ENCODE measurements at regions not wholly inside any gene's neighbourhood (a gene's known extent, or its start where the extent isn't known, plus 50 kb on each side); places are given as distances from the start of the nearest gene placed in this dataset.
A peak's percentile ranks its signal among the peaks of the same experiment; 100 is the strongest.
"Not testable (repeated sequence)": the region's sequence is repeated elsewhere in the genome, so short reads cannot be mapped to it uniquely, and the experiment has no call there.

DNA sequence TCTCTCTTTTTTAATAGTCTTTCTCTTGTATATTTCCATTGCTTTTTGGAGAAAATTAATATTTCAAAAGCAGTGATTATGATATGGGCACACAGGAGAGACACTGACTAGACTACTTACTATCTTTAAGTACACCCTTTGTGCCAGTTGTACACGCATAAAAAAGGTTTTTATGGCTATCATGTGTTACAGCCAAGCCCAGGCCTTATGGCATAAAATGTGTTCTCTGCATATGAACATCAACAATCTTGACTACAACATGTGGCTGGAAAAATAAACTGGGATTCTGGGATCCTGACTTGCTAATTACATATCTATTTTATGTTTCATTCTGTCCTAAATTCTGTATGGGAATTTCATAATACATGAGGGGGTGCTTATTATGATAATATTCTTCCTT lies 1401.8 kb downstream of the SLITRK5 start:
- Histone ChIP-seq H3K27me3 (ENCODE audit: insufficient read depth, insufficient read length) (no peaks in the 10 kb centered on the region), H3K4me1 (ENCODE audit: insufficient read depth, insufficient read length) (no peaks in the 10 kb centered on the region), H3K4me3 (ENCODE audit: insufficient read length, low read depth) (no peak overlapping the region), H3K9me3 (ENCODE audit: insufficient read depth, low read length) (no peaks in the 10 kb centered on the region), H3K9ac (ENCODE audit: insufficient read length, low read depth) (no peak overlapping the region), H3K36me3 (ENCODE audit: insufficient read depth, insufficient read length, low read length) (no peaks in the 10 kb centered on the region)
- TF ChIP-seq SUZ12 (IDR thresholded peaks at IDR 0.05; ENCODE audit: extremely low read depth, insufficient read depth, insufficient read length) (no peak), ZNF274 (IDR thresholded peaks at IDR 0.05; ENCODE audit: low read depth, low read length) (no peak), YY1 (IDR thresholded peaks at IDR 0.05; ENCODE audit: insufficient read depth, insufficient read length) (no peak)
- no peak for DNase-seq (ENCODE audit: low read depth, low spot score)

DNA sequence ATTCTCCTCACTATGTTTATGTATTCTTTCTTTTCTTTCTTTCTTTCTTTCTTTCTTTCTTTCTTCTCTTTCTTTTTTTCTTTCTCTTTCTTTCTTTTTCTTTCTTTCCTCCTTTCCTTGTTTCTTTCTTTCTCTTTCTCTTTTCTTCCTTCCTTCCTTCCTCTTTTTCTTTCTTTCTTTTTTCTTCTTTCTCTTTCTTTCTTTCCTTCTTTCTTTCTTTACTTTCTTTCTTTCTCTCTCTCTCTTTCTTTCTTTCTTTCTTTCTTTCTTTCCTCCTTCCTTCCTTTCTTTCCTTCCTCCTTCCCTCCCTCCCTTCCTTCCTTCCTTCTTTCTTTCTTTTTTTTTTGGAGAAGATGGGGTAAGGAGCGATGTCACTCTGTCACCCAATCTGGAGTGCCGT lies 1405.5 kb downstream of the SLITRK5 start:
- Histone ChIP-seq H3K36me3 (ENCODE audit: insufficient read depth, insufficient read length, low read length) (no peaks in the 10 kb centered on the region), H3K9me3 (ENCODE audit: insufficient read depth, low read length) (no peaks in the 10 kb centered on the region), H3K27me3 (ENCODE audit: insufficient read depth, insufficient read length) (no peaks in the 10 kb centered on the region), H3K4me3 (ENCODE audit: insufficient read length, low read depth) (no peak overlapping the region), H3K9ac (ENCODE audit: insufficient read length, low read depth) (no peak overlapping the region), H3K4me1 (ENCODE audit: insufficient read depth, insufficient read length) (no peaks in the 10 kb centered on the region)
- no peak for TF ChIP-seq YY1 (IDR thresholded peaks at IDR 0.05; ENCODE audit: insufficient read depth, insufficient read length)
- no peak for TF ChIP-seq SUZ12 (IDR thresholded peaks at IDR 0.05; ENCODE audit: extremely low read depth, insufficient read depth, insufficient read length)
- TF ChIP-seq ZNF274 (IDR thresholded peaks at IDR 0.05; ENCODE audit: low read depth, low read length): no peak
- DNase-seq (ENCODE audit: low read depth, low spot score): no peak

DNA sequence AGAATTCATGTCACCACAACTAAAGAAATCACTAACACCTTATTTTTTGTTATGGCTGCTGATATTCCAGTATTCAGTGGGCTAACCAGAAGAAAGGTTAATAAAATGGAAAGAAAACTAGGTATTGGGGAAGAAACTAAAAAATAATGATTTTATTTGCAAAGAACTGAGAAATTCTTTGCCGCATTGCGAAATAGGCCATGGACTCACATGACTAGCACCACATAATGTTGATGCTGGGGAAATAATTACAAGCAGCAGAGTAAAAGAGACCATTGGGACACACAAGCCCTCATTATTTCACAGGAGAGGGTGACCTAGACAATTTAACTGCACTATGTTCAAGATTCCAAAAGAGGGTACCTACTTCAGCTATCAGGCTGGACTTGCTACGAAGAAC lies 1411.5 kb downstream of the SLITRK5 start:
- Histone ChIP-seq H3K9ac (ENCODE audit: insufficient read length, low read depth) (no peak overlapping the region), H3K27me3 (ENCODE audit: insufficient read depth, insufficient read length) (no peaks in the 10 kb centered on the region), H3K9me3 (ENCODE audit: insufficient read depth, low read length) (no peaks in the 10 kb centered on the region), H3K36me3 (ENCODE audit: insufficient read depth, insufficient read length, low read length) (no peaks in the 10 kb centered on the region), H3K4me1 (ENCODE audit: insufficient read depth, insufficient read length) (no peaks in the 10 kb centered on the region), H3K4me3 (ENCODE audit: insufficient read length, low read depth) (no peak overlapping the region)
- DNase-seq (ENCODE audit: low read depth, low spot score): no peak
- TF ChIP-seq YY1 (IDR thresholded peaks at IDR 0.05; ENCODE audit: insufficient read depth, insufficient read length): no peak
- no peak for TF ChIP-seq ZNF274 (IDR thresholded peaks at IDR 0.05; ENCODE audit: low read depth, low read length)
- no peak for TF ChIP-seq SUZ12 (IDR thresholded peaks at IDR 0.05; ENCODE audit: extremely low read depth, insufficient read depth, insufficient read length)

DNA sequence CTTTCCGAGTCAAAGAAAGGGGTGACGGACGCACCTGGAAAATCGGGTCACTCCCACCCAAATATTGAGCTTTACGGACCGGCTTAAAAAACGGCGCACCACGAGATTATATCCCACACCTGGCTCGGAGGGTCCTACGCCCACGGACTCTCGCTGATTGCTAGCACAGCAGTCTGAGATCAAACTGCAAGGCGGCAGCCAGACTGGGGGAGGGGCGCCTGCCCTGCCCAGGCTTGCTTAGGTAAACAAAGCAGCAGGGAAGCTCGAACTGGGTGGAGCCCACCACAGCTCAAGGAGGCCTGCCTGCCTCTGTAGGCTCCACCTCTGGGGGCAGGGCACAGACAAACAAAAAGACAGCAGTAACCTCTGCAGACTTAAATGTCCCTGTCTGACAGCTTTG lies 1416.9 kb downstream of the SLITRK5 start:
- H3K9me3 ChIP-seq (ENCODE audit: insufficient read depth, low read length); H3K27me3 ChIP-seq (ENCODE audit: insufficient read depth, insufficient read length); H3K4me1 ChIP-seq (ENCODE audit: insufficient read depth, insufficient read length); H3K36me3 ChIP-seq (ENCODE audit: insufficient read depth, insufficient read length, low read length); H3K9ac ChIP-seq (ENCODE audit: insufficient read length, low read depth): not testable (repeated sequence)
- DNase-seq (ENCODE audit: low read depth, low spot score): peak; percentile 22
- H3K4me3 ChIP-seq (ENCODE audit: insufficient read length, low read depth): peak overlapping the region; percentile 18

DNA sequence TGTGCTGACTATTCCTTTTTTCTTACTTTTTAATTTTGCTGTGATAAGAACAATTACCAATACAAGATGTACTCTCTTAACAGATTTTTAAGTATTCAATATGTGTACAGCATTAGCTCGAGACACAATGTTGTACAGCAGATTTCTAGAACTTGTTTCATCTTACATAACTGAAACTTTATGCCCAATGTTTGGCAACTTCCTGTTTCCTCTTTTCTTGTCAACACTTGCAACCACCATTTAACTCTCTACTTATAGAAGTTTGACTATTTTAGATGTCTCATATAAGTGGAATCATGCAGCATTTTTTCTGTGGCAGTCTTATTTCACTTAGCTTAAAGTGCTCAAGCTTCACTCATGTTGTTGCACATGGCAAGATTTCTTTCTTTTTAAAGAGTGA lies 1426.8 kb downstream of the SLITRK5 start:
- Histone ChIP-seq H3K36me3 (ENCODE audit: insufficient read depth, insufficient read length, low read length) (no peaks in the 10 kb centered on the region), H3K9ac (ENCODE audit: insufficient read length, low read depth) (no peak overlapping the region), H3K4me3 (ENCODE audit: insufficient read length, low read depth) (no peak overlapping the region), H3K4me1 (ENCODE audit: insufficient read depth, insufficient read length) (no peaks in the 10 kb centered on the region), H3K9me3 (ENCODE audit: insufficient read depth, low read length) (no peaks in the 10 kb centered on the region), H3K27me3 (ENCODE audit: insufficient read depth, insufficient read length) (no peaks in the 10 kb centered on the region)
- no peak for DNase-seq (ENCODE audit: low read depth, low spot score)
- no peak for TF ChIP-seq YY1 (IDR thresholded peaks at IDR 0.05; ENCODE audit: insufficient read depth, insufficient read length)
- TF ChIP-seq SUZ12 (IDR thresholded peaks at IDR 0.05; ENCODE audit: extremely low read depth, insufficient read depth, insufficient read length): no peak
- no peak for TF ChIP-seq ZNF274 (IDR thresholded peaks at IDR 0.05; ENCODE audit: low read depth, low read length)

DNA sequence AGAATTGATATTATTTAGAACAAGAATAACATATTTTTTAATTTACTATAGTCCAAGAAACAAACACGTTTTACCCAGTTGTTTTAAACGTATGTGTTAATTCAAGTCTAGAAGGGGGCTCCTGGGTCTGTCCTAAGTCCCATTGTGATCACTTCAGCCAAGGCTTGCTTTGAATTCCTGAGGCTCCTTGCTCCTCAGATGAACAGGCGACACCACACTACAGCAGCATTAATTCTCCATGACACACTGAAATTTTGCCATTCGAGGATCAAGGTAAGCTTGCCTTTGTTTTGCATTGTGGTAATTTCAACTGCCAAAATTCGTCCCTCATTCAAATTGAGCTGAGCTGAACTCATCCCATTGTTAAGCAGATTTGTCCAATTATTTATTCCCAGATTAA lies 1442.6 kb downstream of the SLITRK5 start:
- H3K36me3 ChIP-seq (ENCODE audit: insufficient read depth, insufficient read length, low read length): no peaks in the 10 kb centered on the region
- no peaks in the 10 kb centered on the region for H3K9me3 ChIP-seq (ENCODE audit: insufficient read depth, low read length)
- H3K9ac ChIP-seq (ENCODE audit: insufficient read length, low read depth): no peak overlapping the region
- H3K4me1 ChIP-seq (ENCODE audit: insufficient read depth, insufficient read length): no peaks in the 10 kb centered on the region
- H3K27me3 ChIP-seq (ENCODE audit: insufficient read depth, insufficient read length): no peaks in the 10 kb centered on the region
- TF ChIP-seq YY1 (IDR thresholded peaks at IDR 0.05; ENCODE audit: insufficient read depth, insufficient read length) (no peak), ZNF274 (IDR thresholded peaks at IDR 0.05; ENCODE audit: low read depth, low read length) (no peak), SUZ12 (IDR thresholded peaks at IDR 0.05; ENCODE audit: extremely low read depth, insufficient read depth, insufficient read length) (no peak)
- DNase-seq (ENCODE audit: low read depth, low spot score): peak; percentile 25
- H3K4me3 ChIP-seq (ENCODE audit: insufficient read length, low read depth): no peak overlapping the region

DNA sequence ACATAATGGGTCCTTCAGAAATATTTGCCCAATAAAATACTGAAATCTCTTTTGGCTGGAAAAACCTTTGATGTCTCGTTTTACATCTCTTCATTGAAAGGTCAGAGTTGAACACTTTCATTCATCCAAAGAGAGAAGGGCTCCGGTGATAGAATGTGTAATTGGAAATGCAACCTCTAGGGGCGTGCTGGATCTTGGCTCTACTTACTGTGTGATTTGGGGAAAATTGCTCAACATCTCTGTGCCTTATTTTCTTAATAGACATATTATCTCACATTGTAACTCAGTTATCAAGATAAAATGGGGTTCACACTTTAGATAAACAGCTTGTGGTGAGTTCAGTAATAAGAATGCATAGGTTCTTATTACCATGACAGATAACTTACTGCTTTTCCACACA lies 1444.1 kb downstream of the SLITRK5 start:
- Histone ChIP-seq H3K4me1 (ENCODE audit: insufficient read depth, insufficient read length) (no peaks in the 10 kb centered on the region), H3K4me3 (ENCODE audit: insufficient read length, low read depth) (no peak overlapping the region)

DNA sequence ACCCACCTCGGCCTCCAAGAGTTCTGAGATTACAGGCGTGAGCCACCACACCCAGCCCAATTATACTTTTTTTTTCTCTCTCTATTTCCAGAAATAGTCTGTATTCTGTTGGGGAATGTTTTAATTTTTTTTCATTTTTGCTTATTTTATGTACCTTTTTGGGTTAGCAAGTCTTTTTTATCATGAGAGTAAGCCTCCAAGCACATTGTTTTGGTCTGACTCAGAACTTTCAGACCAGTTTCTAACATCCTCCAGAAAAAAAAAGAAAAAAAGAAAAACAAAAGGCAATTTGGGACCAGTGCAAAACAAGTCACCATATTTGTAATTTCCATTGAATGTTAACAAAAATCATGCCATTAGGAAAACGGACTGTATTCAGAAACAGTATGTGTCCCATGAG lies 1465.5 kb downstream of the SLITRK5 start:
- no peaks in the 10 kb centered on the region for H3K36me3 ChIP-seq (ENCODE audit: insufficient read depth, insufficient read length, low read length)
- no peak overlapping the region for H3K4me3 ChIP-seq (ENCODE audit: insufficient read length, low read depth)
- no peak for DNase-seq (ENCODE audit: low read depth, low spot score)
- no peaks in the 10 kb centered on the region for H3K27me3 ChIP-seq (ENCODE audit: insufficient read depth, insufficient read length)
- H3K9ac ChIP-seq (ENCODE audit: insufficient read length, low read depth): no peak overlapping the region
- H3K4me1 ChIP-seq (ENCODE audit: insufficient read depth, insufficient read length): no peaks in the 10 kb centered on the region
- H3K9me3 ChIP-seq (ENCODE audit: insufficient read depth, low read length): no peaks in the 10 kb centered on the region
- no peak for TF ChIP-seq YY1 (IDR thresholded peaks at IDR 0.05; ENCODE audit: insufficient read depth, insufficient read length)
- TF ChIP-seq ZNF274 (IDR thresholded peaks at IDR 0.05; ENCODE audit: low read depth, low read length): no peak

More for the DNA sequence above, 1444.1 kb downstream of the SLITRK5 start:
- Histone ChIP-seq H3K9ac (ENCODE audit: insufficient read length, low read depth) (no peak overlapping the region), H3K36me3 (ENCODE audit: insufficient read depth, insufficient read length, low read length) (no peaks in the 10 kb centered on the region), H3K9me3 (ENCODE audit: insufficient read depth, low read length) (no peaks in the 10 kb centered on the region), H3K27me3 (ENCODE audit: insufficient read depth, insufficient read length) (no peaks in the 10 kb centered on the region)
- DNase-seq (ENCODE audit: low read depth, low spot score): no peak
- TF ChIP-seq YY1 (IDR thresholded peaks at IDR 0.05; ENCODE audit: insufficient read depth, insufficient read length): no peak
- no peak for TF ChIP-seq ZNF274 (IDR thresholded peaks at IDR 0.05; ENCODE audit: low read depth, low read length)
- TF ChIP-seq SUZ12 (IDR thresholded peaks at IDR 0.05; ENCODE audit: extremely low read depth, insufficient read depth, insufficient read length): no peak
